ENCODE measurements at regions not wholly inside any gene's neighbourhood (a gene's known extent, or its start where the extent isn't known, plus 50 kb on each side); places are given as distances from the start of the nearest gene placed in this dataset.

DNA sequence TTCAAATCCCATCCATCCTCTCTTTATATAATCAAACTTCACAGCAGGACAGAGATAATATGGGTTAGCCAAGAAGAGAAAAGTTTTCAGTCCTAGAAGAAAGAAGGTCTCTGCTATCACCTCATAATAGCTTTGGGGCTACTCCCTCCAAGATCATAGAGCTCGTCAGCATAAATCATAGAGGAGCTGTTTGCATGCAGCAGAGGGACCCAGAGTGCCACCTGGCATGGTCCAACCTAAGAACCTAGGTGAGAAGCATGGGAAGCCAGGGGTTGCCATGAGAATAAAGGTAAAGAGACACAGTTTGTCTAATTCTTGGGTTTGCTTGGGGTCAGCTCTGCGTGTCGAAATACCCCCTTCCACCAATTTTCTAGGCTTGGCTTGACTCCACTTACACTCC lies 87.1 kb upstream of the CYP1B1 start:
- no peak overlapping the region for H3K27ac ChIP-seq
- no peak for DNase-seq (ENCODE audit: low read depth in 1 of 2, low spot score in 1 of 2)
- no peaks in the 10 kb centered on the region for H3K4me1 ChIP-seq (ENCODE audit: low read depth)
- no peaks in the 10 kb centered on the region for H3K36me3 ChIP-seq
- H3K4me3 ChIP-seq = no peak overlapping the region
- H3K9me3 ChIP-seq (ENCODE audit: low read depth) = no peaks in the 10 kb centered on the region
- TF ChIP-seq, protein P1, sequence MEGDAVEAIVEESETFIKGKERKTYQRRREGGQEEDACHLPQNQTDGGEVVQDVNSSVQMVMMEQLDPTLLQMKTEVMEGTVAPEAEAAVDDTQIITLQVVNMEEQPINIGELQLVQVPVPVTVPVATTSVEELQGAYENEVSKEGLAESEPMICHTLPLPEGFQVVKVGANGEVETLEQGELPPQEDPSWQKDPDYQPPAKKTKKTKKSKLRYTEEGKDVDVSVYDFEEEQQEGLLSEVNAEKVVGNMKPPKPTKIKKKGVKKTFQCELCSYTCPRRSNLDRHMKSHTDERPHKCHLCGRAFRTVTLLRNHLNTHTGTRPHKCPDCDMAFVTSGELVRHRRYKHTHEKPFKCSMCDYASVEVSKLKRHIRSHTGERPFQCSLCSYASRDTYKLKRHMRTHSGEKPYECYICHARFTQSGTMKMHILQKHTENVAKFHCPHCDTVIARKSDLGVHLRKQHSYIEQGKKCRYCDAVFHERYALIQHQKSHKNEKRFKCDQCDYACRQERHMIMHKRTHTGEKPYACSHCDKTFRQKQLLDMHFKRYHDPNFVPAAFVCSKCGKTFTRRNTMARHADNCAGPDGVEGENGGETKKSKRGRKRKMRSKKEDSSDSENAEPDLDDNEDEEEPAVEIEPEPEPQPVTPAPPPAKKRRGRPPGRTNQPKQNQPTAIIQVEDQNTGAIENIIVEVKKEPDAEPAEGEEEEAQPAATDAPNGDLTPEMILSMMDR (IDR thresholded peaks at IDR 0.05; ENCODE audit: low read depth, low read length) = no peak
- H3K27me3 ChIP-seq = no peaks in the 10 kb centered on the region

DNA sequence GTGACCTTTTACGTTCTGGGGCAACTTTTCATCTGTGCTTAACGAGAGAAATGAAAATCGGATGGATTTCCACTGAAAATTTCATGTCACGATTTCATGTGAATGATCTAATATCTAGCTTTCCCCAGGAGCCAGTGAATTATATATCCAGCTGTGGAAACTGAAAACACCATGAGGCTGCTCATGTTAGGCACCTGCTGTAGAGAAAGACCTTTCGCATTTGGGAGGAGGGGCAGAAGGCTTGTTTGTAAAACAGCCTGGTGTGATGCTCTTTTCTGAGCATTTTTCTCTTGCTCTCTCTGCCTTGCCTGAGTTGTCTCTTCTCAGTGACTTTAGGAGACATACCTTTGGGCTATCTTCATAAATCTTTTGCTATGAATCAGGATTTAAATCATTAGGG lies 84.6 kb upstream of the CYP1B1 start:
- DNase-seq (ENCODE audit: low read depth in 1 of 2, low spot score in 1 of 2) = no peak
- no peaks in the 10 kb centered on the region for H3K36me3 ChIP-seq
- TF ChIP-seq, protein P1 (IDR thresholded peaks at IDR 0.05; ENCODE audit: low read depth, low read length) = no peak
- H3K27me3 ChIP-seq = no peaks in the 10 kb centered on the region
- no peak overlapping the region for H3K27ac ChIP-seq
- H3K4me3 ChIP-seq = no peak overlapping the region
- H3K9me3 ChIP-seq (ENCODE audit: low read depth) = no peaks in the 10 kb centered on the region
- H3K4me1 ChIP-seq (ENCODE audit: low read depth) = no peaks in the 10 kb centered on the region

DNA sequence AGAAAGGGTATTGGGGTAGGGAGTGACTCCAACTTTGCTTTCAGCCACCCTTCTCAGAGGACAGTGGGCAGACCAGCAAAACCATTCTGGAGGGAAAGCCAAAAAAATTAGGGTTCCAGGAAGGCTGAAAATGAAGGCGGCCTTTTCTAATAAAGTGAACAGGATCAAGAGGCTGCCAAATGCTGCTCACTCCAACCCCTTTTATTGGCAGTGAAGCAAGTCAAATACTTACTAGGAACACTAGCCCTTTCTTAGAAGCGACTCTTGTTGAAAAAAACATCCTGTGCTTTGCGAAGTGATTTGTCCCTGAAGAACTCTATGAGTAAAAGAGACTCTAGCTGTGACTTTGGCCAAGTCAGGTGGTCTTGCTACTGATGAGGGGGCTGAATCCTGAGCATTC lies 83.6 kb upstream of the CYP1B1 start:
- Histone ChIP-seq H3K27me3 (no peaks in the 10 kb centered on the region), H3K36me3 (no peaks in the 10 kb centered on the region), H3K4me1 (ENCODE audit: low read depth) (no peaks in the 10 kb centered on the region), H3K27ac (no peak overlapping the region), H3K4me3 (no peak overlapping the region), H3K9me3 (ENCODE audit: low read depth) (no peaks in the 10 kb centered on the region)
- DNase-seq (ENCODE audit: low read depth in 1 of 2, low spot score in 1 of 2) = peak in 1 of 2 donors; percentile 44
- TF ChIP-seq, protein P1 (IDR thresholded peaks at IDR 0.05; ENCODE audit: low read depth, low read length) = no peak

DNA sequence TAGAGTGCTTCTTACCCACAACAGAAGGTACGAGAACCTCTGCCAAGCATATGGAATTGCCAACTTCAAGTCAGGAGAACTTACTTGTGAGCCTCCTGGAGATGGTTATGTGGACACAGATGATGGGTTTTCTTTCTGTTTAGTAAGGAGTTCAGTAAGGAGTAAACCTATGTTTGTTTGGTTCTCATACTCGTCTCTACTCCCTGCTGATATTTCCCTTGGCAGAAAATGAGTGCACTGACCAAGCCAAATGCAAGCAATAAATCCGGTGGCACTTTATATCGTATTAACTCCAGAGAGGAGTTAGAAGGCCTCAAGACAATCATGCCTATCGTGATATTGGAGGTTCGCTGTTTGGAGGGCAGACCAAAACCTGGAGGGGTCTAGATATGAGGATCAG lies 83.2 kb upstream of the CYP1B1 start:
- Histone ChIP-seq H3K4me3 (no peak overlapping the region), H3K4me1 (ENCODE audit: low read depth) (no peaks in the 10 kb centered on the region), H3K36me3 (no peaks in the 10 kb centered on the region), H3K27ac (no peak overlapping the region), H3K27me3 (no peaks in the 10 kb centered on the region), H3K9me3 (ENCODE audit: low read depth) (no peaks in the 10 kb centered on the region)
- DNase-seq (ENCODE audit: low read depth in 1 of 2, low spot score in 1 of 2) = no peak
- TF ChIP-seq, protein P1 (IDR thresholded peaks at IDR 0.05; ENCODE audit: low read depth, low read length) = no peak

DNA sequence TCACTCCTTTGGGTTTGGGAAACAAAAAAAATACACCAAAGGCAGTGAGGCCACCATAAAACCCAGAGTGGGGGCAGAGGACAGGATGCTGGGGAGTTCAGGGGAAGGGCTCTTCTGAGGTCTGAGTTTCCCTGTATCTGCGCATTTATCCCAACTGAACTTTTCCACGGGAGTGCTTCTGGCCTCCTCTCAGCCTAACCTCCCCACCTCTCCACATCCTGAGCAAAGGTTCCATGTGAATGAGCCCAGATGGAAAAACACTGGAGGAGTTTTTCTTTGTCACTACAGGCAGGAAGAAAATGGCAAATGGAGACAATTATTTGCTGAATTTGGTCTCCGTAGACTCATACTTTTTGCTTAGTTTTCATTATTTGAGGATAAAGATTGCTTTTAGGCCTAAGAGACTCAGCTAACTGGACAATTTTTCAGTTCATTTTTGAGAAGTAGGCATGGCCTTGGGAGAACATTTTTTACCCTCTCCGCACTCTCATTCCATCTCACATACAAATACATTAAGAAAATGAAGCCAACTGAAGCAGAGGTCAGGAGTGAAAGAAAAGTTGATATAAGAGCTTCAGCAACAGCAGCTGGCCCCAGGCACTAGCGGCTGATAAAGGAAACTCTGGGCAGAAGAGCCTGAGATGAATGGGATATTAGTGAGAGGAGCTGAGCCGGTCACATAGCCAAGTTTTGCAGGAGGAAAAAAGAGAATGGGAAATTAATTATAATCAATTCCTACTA lies 82.6 kb upstream of the CYP1B1 start:
- no peak overlapping the region for H3K27ac ChIP-seq
- H3K4me3 ChIP-seq = no peak overlapping the region
- DNase-seq (ENCODE audit: low read depth in 1 of 2, low spot score in 1 of 2) = peak in 1 of 2 donors; percentile 78
- no peaks in the 10 kb centered on the region for H3K36me3 ChIP-seq
- no peaks in the 10 kb centered on the region for H3K9me3 ChIP-seq (ENCODE audit: low read depth)
- no peaks in the 10 kb centered on the region for H3K4me1 ChIP-seq (ENCODE audit: low read depth)
- H3K27me3 ChIP-seq = no peaks in the 10 kb centered on the region
- TF ChIP-seq, protein P1 (IDR thresholded peaks at IDR 0.05; ENCODE audit: low read depth, low read length) = no peak

Data from cardiac muscle cell (in vitro differentiated cells and primary cell).